Pons (tissue), 1 donor: ENCODE measurements at regions not wholly inside any gene's neighbourhood (a gene's known extent, or its start where the extent isn't known, plus 50 kb on each side); places are given as distances from the start of the nearest gene placed in this dataset.
"Not testable (repeated sequence)": the region's sequence is repeated elsewhere in the genome, so short reads cannot be mapped to it uniquely, and the experiment has no call there.

Source experiments
- DNase-seq: peaks from one replicate; pipeline ENCODE4 v3.0.0-alpha.2; 2016; ENCODE audit warnings: low spot score

DNA sequence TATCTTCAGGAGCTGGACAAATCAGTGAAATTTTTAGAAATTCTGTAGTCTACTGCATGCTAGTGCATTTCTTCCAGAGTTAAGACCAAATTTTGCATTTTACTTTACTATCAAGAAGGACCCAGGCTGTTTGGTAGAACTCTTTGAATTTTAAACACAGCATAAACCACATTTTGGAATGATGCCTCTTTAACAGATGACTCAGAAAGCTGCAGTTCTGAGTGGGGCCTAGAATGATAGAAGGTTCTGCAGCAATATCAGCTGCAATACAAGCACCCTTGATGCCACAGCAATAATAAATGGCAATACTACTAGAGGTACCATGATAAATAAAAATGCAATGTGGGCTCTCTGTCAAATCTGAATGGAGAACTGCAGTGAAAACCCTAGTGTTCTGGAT is 198.7 kb downstream of the TMA16 start:
- no peak for DNase-seq

DNA sequence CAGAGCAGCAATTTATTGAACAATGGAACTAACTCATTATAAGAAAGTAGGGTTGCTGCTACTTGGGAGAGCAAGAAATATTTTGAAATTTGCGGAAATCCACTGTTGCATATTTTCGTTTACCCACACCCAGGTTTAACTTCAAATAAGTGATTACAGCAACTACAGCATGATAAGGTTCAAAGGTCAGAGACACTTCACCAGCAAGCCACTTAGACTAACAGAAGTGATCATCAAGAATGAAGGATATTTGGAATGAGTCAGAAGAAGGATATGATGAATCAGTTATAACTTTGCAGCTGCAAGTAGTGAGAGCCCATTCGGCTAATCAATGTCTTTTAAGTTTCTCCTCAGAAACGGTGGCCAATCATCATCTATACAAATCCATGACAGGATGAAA is 199.3 kb downstream of the TMA16 start:
- DNase-seq, result no peak

DNA sequence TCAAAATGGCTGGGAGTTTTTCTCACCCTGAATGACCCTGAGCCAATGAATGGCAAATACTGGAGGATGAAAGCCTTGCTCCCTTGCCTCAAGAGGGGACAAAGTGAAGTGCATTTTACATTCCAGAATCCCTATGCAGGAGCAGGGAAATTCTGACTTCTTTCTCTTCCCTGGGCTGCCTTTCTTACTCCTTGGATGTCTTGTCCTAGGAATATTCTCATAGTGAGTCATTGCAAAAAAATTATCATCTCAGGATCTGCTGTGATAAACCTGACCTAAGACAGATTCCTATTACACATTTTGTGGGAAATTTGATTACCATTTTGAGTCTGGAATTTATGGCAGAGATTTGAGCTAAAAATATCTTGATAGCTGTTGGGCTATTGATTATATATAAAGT is 199.9 kb downstream of the TMA16 start:
- no peak for DNase-seq

DNA sequence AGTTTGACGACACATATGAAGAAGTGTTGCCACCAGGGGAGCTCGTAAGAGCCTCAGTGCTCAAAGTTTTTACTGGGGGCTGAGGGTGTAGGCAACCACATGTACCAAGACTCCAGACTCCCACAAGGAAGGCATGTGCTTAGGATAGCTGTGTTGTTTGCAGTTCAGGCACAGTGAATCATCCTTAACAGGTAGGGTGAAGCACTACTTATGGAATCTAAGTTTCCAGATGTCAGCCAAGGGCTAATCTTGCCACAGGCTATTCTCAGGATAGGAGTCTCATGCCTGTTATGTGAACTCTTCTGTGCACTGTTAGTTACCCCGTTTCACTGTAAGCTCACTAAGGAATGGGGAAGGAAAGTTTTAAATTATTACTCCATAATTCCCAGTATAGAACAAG is 202.6 kb downstream of the TMA16 start:
- DNase-seq, result no peak

DNA sequence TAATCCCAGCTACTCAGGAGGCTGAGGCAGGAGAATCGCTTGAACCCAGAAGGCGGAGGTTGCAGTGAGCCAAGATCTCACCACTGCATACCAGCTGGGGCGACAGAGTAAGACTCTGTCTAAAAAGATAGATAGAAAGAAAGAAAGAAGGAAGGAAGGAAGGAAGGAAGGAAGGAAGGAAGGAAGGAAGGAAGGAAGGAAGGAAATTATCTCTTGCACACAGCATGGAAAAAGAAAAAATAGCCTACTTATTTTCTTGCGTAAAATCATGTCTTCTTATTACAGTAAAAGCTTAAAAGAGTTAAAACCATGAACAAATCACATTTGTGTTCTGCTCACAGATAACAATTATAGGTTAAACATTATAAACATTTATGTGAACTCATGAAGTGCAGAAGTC is 205.9 kb downstream of the TMA16 start:
- DNase-seq, result not testable (repeated sequence)

DNA sequence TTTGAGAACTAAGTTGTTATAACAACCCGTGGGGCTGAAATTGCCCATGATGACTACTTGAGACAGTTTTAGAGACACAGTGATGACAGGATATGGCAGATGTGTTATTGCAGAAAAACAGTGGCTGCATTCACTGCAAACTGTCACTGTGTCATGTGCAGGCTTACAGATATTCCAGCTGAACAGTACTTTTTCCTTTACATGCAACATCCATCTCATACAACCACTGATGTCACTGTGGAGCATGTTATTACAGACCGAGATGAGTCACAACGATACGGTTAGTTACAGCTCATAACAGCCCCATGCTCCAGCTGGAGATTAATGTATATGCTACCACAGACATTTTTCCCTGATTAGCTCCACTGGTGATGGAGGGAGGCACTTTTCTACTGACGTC is 207.4 kb downstream of the TMA16 start:
- DNase-seq, result peak; percentile 41

DNA sequence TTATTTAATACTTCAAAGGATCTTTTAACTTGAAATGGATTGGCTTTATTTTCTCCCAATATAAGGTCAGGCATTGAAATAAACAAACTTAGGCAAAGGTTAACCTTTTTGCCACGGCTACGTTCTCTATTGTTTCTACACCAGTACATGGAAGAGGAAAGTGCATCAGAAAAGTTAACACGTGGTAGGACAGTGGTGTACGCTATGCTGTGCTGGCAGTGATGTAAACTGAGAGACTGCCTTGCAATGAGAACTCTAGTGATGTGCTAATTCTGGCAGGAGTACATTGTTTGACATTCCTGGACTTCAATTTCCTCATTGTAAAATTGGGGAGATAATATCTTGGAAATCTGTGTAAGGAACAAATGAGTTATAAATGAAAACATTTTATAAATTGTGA is 208.2 kb downstream of the TMA16 start:
- no peak for DNase-seq

DNA sequence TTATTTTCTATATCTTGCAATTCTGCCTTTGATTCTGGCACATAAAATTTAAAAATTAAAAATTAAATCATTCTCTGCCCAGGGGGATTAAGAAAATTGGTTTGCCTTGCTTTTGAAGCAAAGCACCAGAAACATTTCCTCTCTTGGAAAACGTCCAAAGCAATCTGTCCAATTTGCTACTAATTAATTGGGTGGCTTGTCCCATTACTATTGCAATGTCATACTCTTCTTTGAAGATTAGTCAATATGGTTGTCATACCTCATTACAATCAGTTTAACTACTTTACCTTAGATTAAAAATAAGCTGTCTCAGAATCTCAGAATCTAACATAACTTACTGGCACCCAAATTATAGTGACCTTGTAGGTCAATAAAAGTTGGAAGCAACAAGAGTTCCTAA is 208.8 kb downstream of the TMA16 start:
- no peak for DNase-seq

DNA sequence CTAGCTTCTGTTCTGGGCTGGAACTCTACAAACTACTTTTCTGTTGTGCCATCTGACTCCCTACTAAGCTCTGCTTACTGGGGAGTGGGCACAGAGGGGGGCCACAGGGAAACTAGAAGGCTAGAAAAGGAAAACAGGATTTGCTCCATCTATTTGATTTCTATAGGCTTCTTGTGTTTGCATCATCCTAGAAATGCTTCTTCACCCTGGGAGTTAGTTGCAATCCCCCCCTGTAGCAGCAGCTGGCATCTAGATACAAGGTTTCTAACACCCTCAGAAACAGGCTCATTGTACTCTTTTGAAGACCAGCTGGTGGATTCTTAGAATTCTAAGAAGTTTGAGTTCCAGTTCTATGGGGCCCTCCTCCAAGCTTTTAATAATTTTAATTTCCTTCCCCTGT is 213.4 kb downstream of the TMA16 start:
- no peak for DNase-seq

DNA sequence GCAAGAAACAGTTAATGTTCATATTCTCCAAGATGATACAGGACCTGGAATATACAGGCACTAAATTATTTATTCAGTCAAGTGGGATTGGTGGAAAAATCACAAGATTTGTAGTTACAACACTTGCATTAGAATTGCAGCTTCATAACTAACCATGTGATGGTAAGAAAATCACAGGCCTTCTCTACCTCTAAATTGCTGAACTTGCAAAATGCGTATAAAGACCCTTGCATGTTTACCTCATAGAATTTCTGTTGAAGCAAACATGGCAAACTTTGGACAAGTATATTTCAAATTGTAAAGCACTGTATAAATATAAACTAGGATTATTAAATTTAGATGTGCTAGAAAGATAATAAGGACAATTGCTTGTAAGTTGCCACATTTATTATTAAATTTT is 215.1 kb downstream of the TMA16 start:
- DNase-seq, result no peak

DNA sequence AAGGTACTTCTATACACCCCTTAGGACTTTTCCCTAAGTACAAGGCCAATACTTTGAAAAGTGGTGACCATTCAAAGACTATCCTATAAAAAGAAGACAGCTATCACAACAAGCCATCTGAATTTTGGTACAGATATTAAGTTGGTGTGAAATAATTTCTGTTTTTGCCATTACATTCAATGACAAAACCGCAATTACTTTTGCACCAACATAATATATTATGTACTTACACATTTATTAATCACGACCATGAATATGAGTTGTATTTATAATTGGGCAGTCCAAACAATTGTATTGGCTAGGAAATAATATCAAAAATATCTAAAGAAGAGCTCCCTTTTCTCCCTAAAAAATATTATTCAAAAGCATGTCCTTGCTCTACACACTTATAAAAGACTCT is 215.7 kb downstream of the TMA16 start:
- DNase-seq, result no peak

DNA sequence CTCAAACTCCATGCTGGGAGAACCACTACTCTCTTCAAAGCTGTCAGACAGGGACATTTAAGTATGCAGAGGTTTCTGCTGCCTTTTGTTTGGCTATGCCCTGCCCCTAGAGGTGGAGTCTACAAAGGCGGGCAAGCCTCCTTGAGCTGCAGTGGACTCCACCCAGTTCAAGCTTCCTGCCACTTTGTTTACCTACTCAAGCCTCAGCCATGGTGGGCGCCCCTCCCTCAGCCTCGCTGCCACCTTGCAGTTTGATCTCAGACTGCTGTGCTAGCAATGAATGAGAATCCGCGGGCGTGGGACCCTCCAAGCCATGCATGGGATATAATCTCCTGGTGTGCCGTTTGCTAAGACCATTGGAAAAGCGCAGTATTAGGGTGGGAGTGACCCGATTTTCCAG is 230.0 kb downstream of the TMA16 start:
- DNase-seq, result not testable (repeated sequence)

DNA sequence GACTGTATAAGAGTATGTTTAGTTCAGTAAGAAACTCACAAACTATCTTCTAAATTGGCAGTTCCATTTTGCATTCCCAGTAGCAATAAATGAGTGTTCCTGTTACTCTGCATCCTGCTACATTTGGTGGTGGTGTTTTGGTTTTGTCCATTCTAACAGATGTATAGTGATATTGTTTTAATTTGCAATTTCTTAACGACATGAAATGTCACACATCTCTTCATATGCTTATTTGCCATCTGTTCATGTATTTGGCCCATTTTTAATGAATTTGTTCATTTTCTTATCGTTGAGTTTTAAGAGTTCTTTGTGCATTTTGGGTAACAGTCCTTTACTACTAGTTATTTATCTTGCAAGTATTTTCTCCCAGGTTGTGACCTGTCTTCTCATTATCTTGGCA is 232.2 kb downstream of the TMA16 start:
- no peak for DNase-seq

DNA sequence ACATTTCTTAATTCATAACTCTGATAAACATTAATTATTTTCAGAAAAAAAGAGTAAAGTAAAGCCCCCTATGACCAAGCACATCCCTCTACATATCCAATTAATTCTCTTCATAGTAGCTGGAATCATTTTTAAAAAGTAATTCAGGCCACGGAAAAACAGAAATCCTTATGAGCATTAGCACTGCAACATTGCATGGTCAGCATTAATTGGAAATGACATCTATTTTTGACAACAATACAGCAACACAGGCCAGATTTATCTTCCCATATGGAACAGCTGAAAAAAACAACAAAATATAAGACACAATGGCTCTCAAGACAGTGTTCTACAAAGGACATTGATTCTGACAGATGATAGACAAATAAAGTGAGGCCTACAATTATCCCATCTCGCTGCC is 236.6 kb downstream of the TMA16 start:
- no peak for DNase-seq

DNA sequence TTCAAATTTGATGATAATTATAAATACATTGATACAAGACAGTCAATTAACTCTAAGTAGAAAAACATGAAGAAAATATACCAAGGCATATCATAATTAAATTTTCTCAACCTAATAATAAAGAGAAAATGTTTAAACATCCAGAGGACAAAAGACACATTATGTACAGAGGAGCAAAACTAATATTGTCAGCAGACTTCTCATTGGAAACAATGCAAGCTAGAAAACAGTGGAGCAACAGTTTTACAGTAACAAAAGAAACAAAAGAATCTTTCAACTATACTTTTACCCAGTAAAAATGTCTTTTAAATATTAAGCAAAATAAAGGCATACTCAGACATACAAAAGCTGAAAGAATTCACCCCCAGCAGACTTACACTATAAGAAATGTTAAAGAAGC is 238.0 kb downstream of the TMA16 start:
- DNase-seq, result no peak

DNA sequence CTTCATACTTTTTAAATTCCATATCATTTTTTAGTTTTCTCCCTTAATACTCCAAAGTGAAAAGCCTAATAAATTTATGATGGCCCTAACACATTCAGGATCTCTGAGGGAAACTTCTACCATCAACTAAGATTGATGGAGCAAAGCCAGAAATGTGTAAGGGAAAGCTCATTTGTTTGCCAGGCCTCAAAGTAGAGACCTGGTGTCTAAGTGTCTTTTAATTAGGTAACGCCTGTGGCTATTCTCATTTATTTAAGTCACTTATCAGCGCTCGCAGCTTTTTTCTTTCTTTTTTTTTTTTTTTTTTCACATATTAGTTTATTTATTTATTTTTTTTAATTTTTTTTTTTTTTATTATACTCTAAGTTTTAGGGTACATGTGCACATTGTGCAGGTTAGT is 242.4 kb downstream of the TMA16 start:
- DNase-seq, result no peak

DNA sequence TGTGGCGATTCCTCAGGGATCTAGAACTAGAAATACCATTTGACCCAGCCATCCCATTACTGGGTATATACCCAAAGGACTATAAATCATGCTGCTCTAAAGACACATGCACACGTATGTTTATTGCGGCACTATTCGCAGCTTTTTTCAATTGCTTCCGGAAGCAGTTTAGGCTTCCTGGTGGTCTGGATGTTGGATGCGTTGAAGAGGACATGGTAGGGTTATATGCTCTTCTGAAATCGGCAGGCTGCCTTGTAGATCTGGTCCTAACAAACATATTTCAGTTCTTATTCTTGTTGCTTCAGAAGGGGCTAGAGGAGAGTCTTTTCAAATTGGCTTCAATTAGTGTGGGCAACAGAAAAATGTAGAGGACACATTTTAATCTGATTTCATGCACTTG is 243.4 kb downstream of the TMA16 start:
- not testable (repeated sequence) for DNase-seq

DNA sequence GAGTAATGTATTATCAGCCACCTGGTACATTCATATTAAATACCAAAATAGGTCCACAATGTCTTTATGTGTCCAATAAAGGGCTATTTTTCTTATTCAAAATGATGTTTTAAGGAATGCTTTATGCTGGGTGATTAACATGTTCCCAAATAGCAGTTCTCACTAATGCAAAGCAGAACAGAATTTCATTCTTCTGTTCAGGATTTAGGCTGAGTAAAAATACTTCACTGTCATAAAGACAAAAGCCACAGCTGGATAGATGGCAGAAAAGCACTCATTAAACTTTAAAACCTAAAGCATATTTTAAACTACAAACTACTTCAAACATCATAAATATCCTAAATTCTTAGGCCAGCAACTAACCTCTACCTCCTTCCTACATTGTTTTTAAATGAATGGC is 244.0 kb downstream of the TMA16 start:
- DNase-seq, result no peak

DNA sequence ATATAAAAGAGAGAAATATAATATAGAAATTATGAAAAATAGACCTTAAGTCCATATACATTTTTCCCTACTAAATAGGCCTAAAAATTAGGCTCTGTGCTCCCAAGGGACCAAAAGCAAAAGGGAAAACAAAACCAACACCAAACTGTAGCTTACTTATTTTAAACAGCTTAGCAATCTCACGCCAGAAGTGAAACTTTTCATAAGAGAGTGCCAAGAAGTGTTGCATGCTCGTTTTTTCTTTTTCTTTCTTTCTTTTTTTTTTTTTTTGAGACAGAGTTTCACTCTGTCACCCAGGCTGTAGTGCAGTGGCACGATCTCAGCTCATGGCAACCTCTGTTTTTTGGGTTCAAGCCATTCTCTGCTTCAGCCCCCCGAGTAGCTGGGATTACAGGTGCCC is 250.4 kb downstream of the TMA16 start:
- no peak for DNase-seq

DNA sequence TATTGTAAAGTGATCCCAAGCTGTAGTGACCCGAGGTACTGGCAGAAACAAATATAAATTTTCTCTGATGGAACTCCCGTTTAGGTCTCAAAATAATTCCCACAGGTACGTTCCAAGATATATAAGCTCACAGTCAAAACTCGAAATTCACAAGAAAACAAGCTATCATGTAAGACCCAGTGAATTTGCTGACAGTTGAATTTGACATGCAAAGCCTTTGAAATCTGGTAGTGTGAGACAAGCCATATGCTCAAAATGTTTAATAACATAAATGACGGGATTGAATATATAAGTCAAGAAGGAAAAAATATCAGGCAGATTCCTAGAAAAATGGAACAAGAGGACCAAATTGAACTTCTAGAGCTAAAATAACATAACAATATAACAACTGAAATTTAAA is 252.8 kb downstream of the TMA16 start:
- no peak for DNase-seq

DNA sequence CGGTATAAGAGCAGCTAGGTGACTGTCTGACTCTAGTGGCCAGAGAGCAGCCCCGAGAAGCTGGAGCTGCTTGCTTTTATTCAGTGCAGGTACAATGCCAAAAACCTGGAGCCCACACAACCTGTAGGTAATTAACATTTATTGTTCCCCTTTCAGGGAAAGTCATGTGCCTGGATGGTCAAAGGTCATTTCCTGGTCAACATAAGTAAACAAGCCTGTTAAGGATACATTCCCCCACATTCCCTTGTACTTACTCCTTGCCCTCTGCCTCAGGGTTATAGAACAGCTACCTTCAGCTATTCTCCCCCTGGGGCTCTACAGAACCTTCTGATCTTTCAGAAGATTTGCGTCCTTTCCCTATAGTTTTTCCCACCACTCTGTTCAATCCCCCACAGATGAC is 253.4 kb downstream of the TMA16 start:
- no peak for DNase-seq

DNA sequence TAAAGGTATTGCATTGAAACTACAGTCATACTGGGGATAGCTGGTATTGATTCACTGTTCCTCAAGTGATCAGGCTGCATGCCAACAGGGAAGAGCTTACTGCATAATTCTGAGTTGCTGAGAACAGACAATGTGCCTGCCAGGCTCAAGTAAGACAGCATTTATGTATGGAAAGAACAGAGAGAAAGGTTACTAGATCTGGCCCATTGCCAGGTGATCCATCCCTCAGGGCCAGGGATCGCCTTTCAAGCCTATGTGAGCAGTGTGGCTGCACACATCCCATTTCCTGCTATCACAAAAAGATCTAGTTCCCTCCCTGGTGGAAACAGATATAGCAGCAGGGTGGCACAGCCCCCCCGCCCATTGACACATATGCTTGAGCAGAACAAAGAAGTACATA is 254.0 kb downstream of the TMA16 start:
- no peak for DNase-seq

DNA sequence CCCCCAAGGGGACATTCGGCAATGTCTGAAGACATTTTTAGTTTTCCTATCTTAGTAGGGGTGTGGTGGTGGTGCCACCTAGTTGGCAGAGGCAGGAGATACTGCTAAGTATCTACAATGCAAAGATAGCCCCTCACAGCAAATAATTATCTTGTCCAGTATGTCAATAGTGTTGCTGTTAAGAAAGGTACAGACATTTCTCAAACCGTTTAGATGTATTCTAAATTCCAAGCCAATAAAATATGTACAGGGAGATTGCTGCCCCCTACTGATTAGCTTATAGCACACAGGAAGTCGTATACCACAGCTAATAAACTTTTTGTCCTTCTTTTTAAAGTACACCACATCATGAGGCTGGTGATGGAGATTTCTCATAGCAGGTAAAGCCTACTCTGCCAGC is 260.5 kb downstream of the TMA16 start:
- peak; percentile 62 for DNase-seq

DNA sequence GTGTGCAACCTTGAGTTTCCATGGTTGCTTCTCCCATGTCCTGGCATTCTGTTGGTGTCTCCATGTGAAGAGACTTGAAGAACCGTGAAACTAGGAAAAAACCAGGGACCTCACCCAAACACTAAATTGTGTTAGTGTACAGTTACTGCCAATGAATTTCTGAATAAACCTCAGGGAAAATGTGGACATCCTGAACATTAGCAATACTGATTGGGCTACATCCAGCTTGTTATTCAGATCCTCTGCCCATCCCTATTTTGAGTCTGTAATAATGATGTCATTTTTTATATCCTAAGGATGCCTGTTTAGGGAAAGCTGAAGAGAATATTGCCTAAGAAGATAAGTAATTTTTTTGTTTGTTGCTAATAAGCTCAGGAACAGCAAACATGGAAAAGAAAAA is 262.7 kb downstream of the TMA16 start:
- no peak for DNase-seq

DNA sequence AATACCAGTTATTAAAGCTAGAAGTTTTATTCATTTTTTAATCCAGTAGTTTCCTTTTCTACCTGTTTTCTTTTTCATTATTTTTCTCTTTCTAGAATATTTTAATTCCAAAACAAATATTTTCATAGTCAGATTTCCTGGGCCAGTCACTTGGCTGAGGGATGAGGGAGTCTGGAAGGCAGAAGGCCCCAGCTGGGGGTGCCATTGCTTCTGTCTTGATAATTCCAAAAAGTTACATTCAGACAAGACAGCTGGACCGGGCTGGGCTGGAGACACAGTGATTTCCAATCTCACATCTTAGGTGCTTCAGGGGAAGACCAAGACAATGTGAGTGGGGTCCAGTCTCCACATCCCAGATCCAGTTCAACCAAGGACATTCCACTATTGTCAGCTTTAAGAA is 263.5 kb downstream of the TMA16 start:
- DNase-seq, result peak; percentile 29
